A549 (cell line): ENCODE measurements at regions not wholly inside any gene's neighbourhood (a gene's known extent, or its start where the extent isn't known, plus 50 kb on each side); places are given as distances from the start of the nearest gene placed in this dataset.

Experiments used
- ATAC-seq, 2 experiments: fragments of 200-7000 bp in 1 of 2; fragments of >200 bp in 1 of 2; cut with Nextera tagmentation in 1 of 2; cut with Tn5 transposase in 1 of 2; 3 replicates each; pipeline versions ENCODE4 v1.8.0 to v1.9.1; 2018 to 2020; ENCODE audit warnings: mild to moderate bottlenecking in 1 of 2, moderate library complexity in 1 of 2
- CTCF ChIA-PET: fragments of 300-600 bp; sonication (Branson Sonifier 250); formaldehyde crosslinking; extraction: SDS; loops from one replicate; lab custom pipeline; 2021; ENCODE audit warnings: antibody characterized with exemption, inconsistent platforms; lab: Yijun Ruan, JAX
- POLR2A ChIA-PET: fragments of 350-600 bp; formaldehyde crosslinking; extraction: SDS; loops from one replicate; lab custom pipeline; 2021; ENCODE audit warnings: antibody characterized with exemption, inconsistent platforms; lab: Yijun Ruan, JAX
- DNase-seq, 2 experiments: peaks; one replicate each; pipeline versions ENCODE4 v3.0.0 to v3.0.0-alpha.2; 2011 to 2016; ENCODE audit warnings: low read depth in 1 of 2, low spot score in 1 of 2
- FAIRE-seq: peaks from 2 replicates; lab custom pipeline; 2011; peaks lifted over from hg19 to GRCh38; lab: Jason Lieb, UNC
- H3K27ac ChIP-seq, 2 experiments: fragments of >200 bp; sonication (Bioruptor Twin); formaldehyde crosslinking; 3 replicates each; pipeline ENCODE4 v1.5.1; 2016 to 2017
- H3K4me1 ChIP-seq: fragments of >200 bp; sonication (Bioruptor Twin); formaldehyde crosslinking; 3 replicates; pipeline ENCODE4 v1.6.1; 2016
- H3K4me2 ChIP-seq: fragments of >200 bp; sonication (Bioruptor Twin); formaldehyde crosslinking; 3 replicates; pipeline ENCODE4 v1.6.1; 2016
- H3K4me3 ChIP-seq: fragments of >200 bp; sonication (Bioruptor Twin); formaldehyde crosslinking; 3 replicates; pipeline ENCODE4 v1.5.1; 2016
- H3K9me3 ChIP-seq: fragments of >200 bp; sonication (Bioruptor Twin); formaldehyde crosslinking; 3 replicates; pipeline ENCODE4 v1.6.1; 2016
- BCL3 ChIP-seq: fragments of >200 bp; sonication (Bioruptor Twin); formaldehyde crosslinking; IDR thresholded peaks from 3 replicates; pipeline ENCODE4 v1.6.1; 2016
- CBX2 ChIP-seq: fragments of 200-600 bp; sonication (generic); IDR thresholded peaks from 2 replicates; pipeline ENCODE4 v1.6.1; 2016; ENCODE audit warnings: low read depth, mild to moderate bottlenecking, borderline replicate concordance
- CEBPB ChIP-seq, 2 experiments: fragments of >200 bp in 1 of 2; sonication (Bioruptor Twin) in 1 of 2; formaldehyde crosslinking in 1 of 2; IDR thresholded peaks; 2 replicates each; pipeline ENCODE4 v1.6.1; 2012 to 2016
- EHF ChIP-seq: fragments of 250-450 bp; sonication (Bioruptor Pico); IDR thresholded peaks from 2 replicates; pipeline ENCODE4 v1.5.0; 2020; ENCODE audit warnings: mild to moderate bottlenecking
- FOSB ChIP-seq: fragments of 250-450 bp; sonication (Bioruptor Pico); IDR thresholded peaks from 2 replicates; pipeline ENCODE4 v1.5.0; 2020; ENCODE audit warnings: mild to moderate bottlenecking, moderate library complexity
- FOSL2 ChIP-seq, 2 experiments: fragments of 450-650 bp in 1 of 2; fragments of >200 bp in 1 of 2; sonication (Bioruptor Twin) in 1 of 2; formaldehyde crosslinking; IDR thresholded peaks; 2 replicates each; pipeline versions ENCODE4 v1.5.0 to v1.6.1; 2016 to 2020; ENCODE audit warnings: mild to moderate bottlenecking in 1 of 2, moderate library complexity in 1 of 2
- GATA3 ChIP-seq: IDR thresholded peaks from 2 replicates; pipeline ENCODE4 v1.6.1; 2012; ENCODE audit warnings: borderline replicate concordance
- HOXB13 ChIP-seq: fragments of 250-450 bp; sonication (Bioruptor Pico); IDR thresholded peaks from 2 replicates; pipeline ENCODE4 v1.5.0; 2020; ENCODE audit warnings: low read depth, mild to moderate bottlenecking, moderate library complexity
- HOXB5 ChIP-seq: fragments of 250-450 bp; sonication (Bioruptor Pico); IDR thresholded peaks from 2 replicates; pipeline ENCODE4 v1.5.0; 2020; ENCODE audit warnings: mild to moderate bottlenecking, moderate library complexity
- JUN ChIP-seq, 2 experiments: fragments of >200 bp; sonication (Bioruptor Twin); formaldehyde crosslinking; IDR thresholded peaks; 2 replicates in 1 of 2; 3 replicates in 1 of 2; pipeline ENCODE4 v1.6.1; 2016 to 2017
- JUNB ChIP-seq: fragments of >200 bp; sonication (Bioruptor Twin); formaldehyde crosslinking; IDR thresholded peaks from 2 replicates; pipeline ENCODE4 v1.6.1; 2016
- KDM1A ChIP-seq: fragments of 200-600 bp; sonication (generic); IDR thresholded peaks from 2 replicates; pipeline ENCODE4 v1.6.1; 2016; ENCODE audit warnings: low read depth, mild to moderate bottlenecking
- MAX ChIP-seq: IDR thresholded peaks from 2 replicates; pipeline ENCODE4 v1.6.1; 2012
- MAZ ChIP-seq: fragments of 150-350 bp; IDR thresholded peaks from 2 replicates; pipeline ENCODE4 v1.6.1; 2014; ENCODE audit warnings: antibody characterized with exemption, low read depth, low read length, borderline replicate concordance
- NR3C1 ChIP-seq: fragments of >200 bp; sonication (Bioruptor Twin); formaldehyde crosslinking; IDR thresholded peaks from 3 replicates; pipeline ENCODE4 v1.6.1; 2017
- PHF8 ChIP-seq: fragments of 200-600 bp; sonication (generic); IDR thresholded peaks from 2 replicates; pipeline ENCODE4 v1.6.1; 2016; ENCODE audit warnings: low read depth, mild to moderate bottlenecking, antibody characterized with exemption, moderate library complexity, borderline replicate concordance
- SMC3 ChIP-seq: fragments of >200 bp; sonication (Bioruptor Twin); formaldehyde crosslinking; IDR thresholded peaks from 3 replicates; pipeline ENCODE4 v1.6.1; 2018; ENCODE audit warnings: inconsistent platforms
- ZFP36 ChIP-seq: fragments of 450-650 bp; IDR thresholded peaks from 2 replicates; pipeline ENCODE4 v1.6.1; 2014; ENCODE audit warnings: borderline replicate concordance; ENCODE audit not compliant: partially characterized antibody
- ZSCAN20 ChIP-seq: fragments of 250-450 bp; sonication (Bioruptor Pico); IDR thresholded peaks from 2 replicates; pipeline ENCODE4 v1.8.0; 2022; ENCODE audit warnings: mild to moderate bottlenecking, moderate library complexity
- WGBS: methylation state at CpG from one replicate; pipeline ENCODE4 v1.1.6; 2017; ENCODE audit errors: missing lambda C conversion rate; 5-methylcytosine and 5-hydroxymethylcytosine counted together
- TF ChIP-seq, protein P1 (sequence below): fragments of >200 bp; sonication (Bioruptor Twin); formaldehyde crosslinking; IDR thresholded peaks from 2 replicates; pipeline ENCODE4 v1.6.1; 2016
- TF ChIP-seq, protein P2 (sequence below): fragments of 250-450 bp; sonication (Bioruptor Pico); IDR thresholded peaks from 2 replicates; pipeline ENCODE4 v1.5.0; 2021; ENCODE audit warnings: mild to moderate bottlenecking, moderate library complexity, borderline replicate concordance
- TF ChIP-seq, protein P3 (sequence below): fragments of 250-450 bp; sonication (Bioruptor Pico); IDR thresholded peaks from 2 replicates; pipeline ENCODE4 v1.5.0; 2020; ENCODE audit warnings: low read depth, mild to moderate bottlenecking, moderate library complexity

GRCh38 chr3:66797889-66798560, 200.1 kb upstream of the KBTBD8 start:
- ATAC-seq (no peak), DNase-seq (no peak), FAIRE-seq (no peak)
- Histone ChIP-seq H3K4me2 (no peak overlapping the region), H3K4me1 (no peaks in the 10 kb centered on the region), H3K9me3 (no peaks in the 10 kb centered on the region), H3K4me3 (no peak overlapping the region), H3K27ac (no peak overlapping the region)
- TF ChIP-seq, protein P1, sequence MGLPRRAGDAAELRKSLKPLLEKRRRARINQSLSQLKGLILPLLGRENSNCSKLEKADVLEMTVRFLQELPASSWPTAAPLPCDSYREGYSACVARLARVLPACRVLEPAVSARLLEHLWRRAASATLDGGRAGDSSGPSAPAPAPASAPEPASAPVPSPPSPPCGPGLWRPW, result no peak
- TF ChIP-seq ZSCAN20 (no peak), MAZ (no peak), HOXB5 (CRISPR knock-in tag) (no peak), ZFP36 (no peak), EHF (CRISPR knock-in tag) (no peak), GATA3 (no peak), FOSL2 (IDR thresholded peaks at IDR 0.05) (no peak), FOSL2 (CRISPR knock-in tag; IDR thresholded peaks at IDR 0.05) (no peak), BCL3 (no peak), JUN (IDR thresholded peaks at IDR 0.05) (no peak), CBX2 (no peak), CEBPB (IDR thresholded peaks at IDR 0.05) (no peak), KDM1A (no peak), MAX (no peak), SMC3 (no peak), HOXB13 (no peak)
- TF ChIP-seq, protein P2, sequence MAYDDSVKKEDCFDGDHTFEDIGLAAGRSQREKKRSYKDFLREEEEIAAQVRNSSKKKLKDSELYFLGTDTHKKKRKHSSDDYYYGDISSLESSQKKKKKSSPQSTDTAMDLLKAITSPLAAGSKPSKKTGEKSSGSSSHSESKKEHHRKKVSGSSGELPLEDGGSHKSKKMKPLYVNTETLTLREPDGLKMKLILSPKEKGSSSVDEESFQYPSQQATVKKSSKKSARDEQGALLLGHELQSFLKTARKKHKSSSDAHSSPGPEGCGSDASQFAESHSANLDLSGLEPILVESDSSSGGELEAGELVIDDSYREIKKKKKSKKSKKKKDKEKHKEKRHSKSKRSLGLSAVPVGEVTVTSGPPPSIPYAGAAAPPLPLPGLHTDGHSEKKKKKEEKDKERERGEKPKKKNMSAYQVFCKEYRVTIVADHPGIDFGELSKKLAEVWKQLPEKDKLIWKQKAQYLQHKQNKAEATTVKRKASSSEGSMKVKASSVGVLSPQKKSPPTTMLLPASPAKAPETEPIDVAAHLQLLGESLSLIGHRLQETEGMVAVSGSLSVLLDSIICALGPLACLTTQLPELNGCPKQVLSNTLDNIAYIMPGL (CRISPR knock-in tag), result no peak
- WGBS, result 47% methylated on average over 14 of the region's 26 CpGs
- CTCF ChIA-PET, result interaction anchor here (1.0 kb wide), 1 partner anchor 390 kb away, joined by 4 read pairs; no protein-coding TSS in a partner anchor
- POLR2A ChIA-PET, result no interaction called here

DNA sequence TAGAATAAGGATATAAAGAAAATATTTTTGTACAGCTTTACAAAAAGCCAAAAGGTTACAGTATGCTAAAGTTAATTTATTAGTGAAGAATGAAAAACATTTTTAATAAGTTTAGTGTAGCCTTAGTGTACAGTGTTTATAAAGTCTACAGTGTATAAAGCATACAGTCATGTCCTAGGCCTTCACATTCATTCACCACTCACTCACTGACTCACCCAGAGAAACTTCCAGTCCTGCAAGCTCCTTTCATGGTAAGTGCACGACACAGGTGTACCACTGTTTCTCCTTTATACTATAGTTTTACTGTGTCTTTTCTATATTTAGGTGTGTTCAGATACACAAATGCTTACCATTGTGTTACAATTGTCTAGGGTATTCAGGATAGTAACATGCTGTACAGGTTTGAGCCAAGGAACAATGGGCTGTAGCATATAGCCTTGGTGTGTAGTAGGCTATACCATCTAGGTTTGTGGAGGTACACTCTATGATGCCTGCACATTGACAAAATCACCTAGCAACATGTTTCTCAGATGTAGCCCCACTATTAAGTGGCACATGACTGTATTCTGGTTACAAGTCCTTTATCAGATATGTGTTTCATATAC, 197.1 kb upstream of the KBTBD8 start:
- ChIA-PET CTCF (interaction anchor here (1.5 kb wide), 1 partner anchor 14 kb away, joined by 4 read pairs; no protein-coding TSS in a partner anchor), POLR2A (no interaction called here)
- TF ChIP-seq JUN (IDR thresholded peaks at IDR 0.05) (no peak), NR3C1 (no peak), JUNB (no peak), PHF8 (no peak), FOSB (CRISPR knock-in tag) (no peak)
- TF ChIP-seq, protein P3, sequence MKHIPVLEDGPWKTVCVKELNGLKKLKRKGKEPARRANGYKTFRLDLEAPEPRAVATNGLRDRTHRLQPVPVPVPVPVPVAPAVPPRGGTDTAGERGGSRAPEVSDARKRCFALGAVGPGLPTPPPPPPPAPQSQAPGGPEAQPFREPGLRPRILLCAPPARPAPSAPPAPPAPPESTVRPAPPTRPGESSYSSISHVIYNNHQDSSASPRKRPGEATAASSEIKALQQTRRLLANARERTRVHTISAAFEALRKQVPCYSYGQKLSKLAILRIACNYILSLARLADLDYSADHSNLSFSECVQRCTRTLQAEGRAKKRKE (CRISPR knock-in tag), result no peak
- no peak overlapping the region for H3K27ac ChIP-seq
- no peak overlapping the region for H3K4me3 ChIP-seq
- H3K9me3 ChIP-seq, result no peaks in the 10 kb centered on the region
- WGBS, result 6% methylated on average over 1 of the region's 1 CpG
- H3K4me1 ChIP-seq, result no peaks in the 10 kb centered on the region
- H3K4me2 ChIP-seq, result no peak overlapping the region
- no peak for ATAC-seq
- no peak for FAIRE-seq
- DNase-seq, result no peak
